HG02970 (cell line): ENCODE measurements at regions not wholly inside any gene's neighbourhood (a gene's known extent, or its start where the extent isn't known, plus 50 kb on each side); places are given as distances from the start of the nearest gene placed in this dataset.
"Not testable (repeated sequence)": the region's sequence is repeated elsewhere in the genome, so short reads cannot be mapped to it uniquely, and the experiment has no call there.

Experiments used
- ATAC-seq: cut with Tn5 transposase; IDR thresholded peaks from one replicate; pipeline ENCODE4 v1.9.1; 2021; ENCODE audit warnings: mild to moderate bottlenecking, moderate library complexity, moderate number of reproducible peaks; ENCODE audit not compliant: unreplicated experiment, low FRiP score

GRCh38 chr5:168140241-168140640 is 151.2 kb upstream of the WWC1 start:
- no peak for ATAC-seq

- ATAC-seq = no peak
These were observed 149.0 kb upstream of the WWC1 start for GRCh38 chr5:168142402-168142801.

GRCh38 chr5:168143521-168143920 is 147.9 kb upstream of the WWC1 start:
- ATAC-seq = not testable (repeated sequence)

- no peak for ATAC-seq
These were observed 144.3 kb upstream of the WWC1 start for GRCh38 chr5:168147106-168147505.

GRCh38 chr5:168147568-168148360 is 143.7 kb upstream of the WWC1 start:
- ATAC-seq = no peak

- no peak for ATAC-seq
These were observed 140.4 kb upstream of the WWC1 start for GRCh38 chr5:168151041-168151440.

GRCh38 chr5:168152660-168153059 is 138.8 kb upstream of the WWC1 start:
- ATAC-seq = no peak

GRCh38 chr5:168153263-168153875 is 138.1 kb upstream of the WWC1 start:
- ATAC-seq = no peak

GRCh38 chr5:168153876-168154270 is 137.6 kb upstream of the WWC1 start:
- no peak for ATAC-seq

- no peak for ATAC-seq
These were observed 135.9 kb upstream of the WWC1 start for GRCh38 chr5:168155585-168155984.

- ATAC-seq = no peak
These were observed 135.3 kb upstream of the WWC1 start for GRCh38 chr5:168156170-168156569.

- ATAC-seq = no peak
These were observed 134.3 kb upstream of the WWC1 start for GRCh38 chr5:168157141-168157540.

- ATAC-seq = no peak
These were observed 132.0 kb upstream of the WWC1 start for GRCh38 chr5:168159425-168159824.

- no peak for ATAC-seq
These were observed 129.0 kb upstream of the WWC1 start for GRCh38 chr5:168162464-168162863.

- no peak for ATAC-seq
These were observed 127.5 kb upstream of the WWC1 start for GRCh38 chr5:168163966-168164365.

GRCh38 chr5:168165221-168165914 is 126.1 kb upstream of the WWC1 start:
- no peak for ATAC-seq

GRCh38 chr5:168165977-168166376 is 125.5 kb upstream of the WWC1 start:
- no peak for ATAC-seq

GRCh38 chr5:168167338-168167737 is 124.1 kb upstream of the WWC1 start:
- ATAC-seq = no peak

- no peak for ATAC-seq
These were observed 122.3 kb upstream of the WWC1 start for GRCh38 chr5:168168978-168169698.

GRCh38 chr5:168169791-168170190 is 121.7 kb upstream of the WWC1 start:
- ATAC-seq = no peak
